Hepatocyte (in vitro differentiated cells): ENCODE measurements at regions not wholly inside any gene's neighbourhood (a gene's known extent, or its start where the extent isn't known, plus 50 kb on each side); places are given as distances from the start of the nearest gene placed in this dataset.
"Not testable (repeated sequence)": the region's sequence is repeated elsewhere in the genome, so short reads cannot be mapped to it uniquely, and the experiment has no call there.

Source experiments
- DNase-seq: peaks from one replicate; pipeline ENCODE4 v3.0.0-alpha.2; 2016; ENCODE audit warnings: low spot score
- H2AFZ ChIP-seq: fragments of 200-600 bp; sonication (generic); 2 replicates; pipeline ENCODE4 v1.6.0; 2016; ENCODE audit warnings: antibody characterized with exemption, mild to moderate bottlenecking
- H3K27ac ChIP-seq: fragments of 200-600 bp; sonication (generic); 2 replicates; pipeline ENCODE4 v1.5.1; 2016; ENCODE audit warnings: mild to moderate bottlenecking
- H3K27me3 ChIP-seq: fragments of 200-600 bp; sonication (generic); 2 replicates; pipeline ENCODE4 v1.6.1; 2016
- H3K36me3 ChIP-seq: fragments of 200-600 bp; sonication (generic); replicated peaks from 2 replicates; pipeline ENCODE4 v1.5.1; 2016; ENCODE audit warnings: low read depth; ENCODE audit not compliant: insufficient read depth
- H3K4me1 ChIP-seq: fragments of 200-600 bp; sonication (generic); 2 replicates; pipeline ENCODE4 v1.5.1; 2016; ENCODE audit warnings: mild to moderate bottlenecking, moderate library complexity; ENCODE audit not compliant: insufficient read depth
- H3K4me2 ChIP-seq: fragments of 200-600 bp; sonication (generic); 2 replicates; pipeline ENCODE4 v1.6.0; 2016
- H3K4me3 ChIP-seq: fragments of 200-600 bp; sonication (generic); 2 replicates; pipeline ENCODE4 v1.5.1; 2016; ENCODE audit warnings: mild to moderate bottlenecking
- H3K79me2 ChIP-seq: fragments of 200-600 bp; sonication (generic); 2 replicates; pipeline ENCODE4 v1.6.0; 2017; ENCODE audit warnings: mild to moderate bottlenecking
- H3K9me2 ChIP-seq: fragments of 200-600 bp; sonication (generic); replicated peaks from 2 replicates; pipeline ENCODE4 v1.6.0; 2017; ENCODE audit warnings: mild to moderate bottlenecking; ENCODE audit not compliant: insufficient read depth
- H3K9me3 ChIP-seq: fragments of 200-600 bp; sonication (generic); 2 replicates; pipeline ENCODE4 v1.5.1; 2016; ENCODE audit warnings: low read depth, mild to moderate bottlenecking
- H4K20me1 ChIP-seq: fragments of 200-600 bp; sonication (generic); 2 replicates; pipeline ENCODE4 v1.6.0; 2016; ENCODE audit warnings: mild to moderate bottlenecking; ENCODE audit not compliant: insufficient read depth, poor library complexity, severe bottlenecking
- CTCF ChIP-seq: fragments of 200-600 bp; sonication (generic); IDR thresholded peaks from 2 replicates; pipeline ENCODE4 v1.5.1; 2016; ENCODE audit warnings: antibody characterized with exemption, mild to moderate bottlenecking; ENCODE audit not compliant: poor library complexity
- EZH2 ChIP-seq: fragments of 200-600 bp; sonication (generic); IDR thresholded peaks from 2 replicates; pipeline ENCODE4 v1.6.1; 2016; ENCODE audit warnings: antibody characterized with exemption, mild to moderate bottlenecking, borderline replicate concordance
- EZH2phosphoT487 ChIP-seq: fragments of 200-600 bp; sonication (generic); IDR thresholded peaks from one replicate; pipeline ENCODE4 v1.6.1; 2018; ENCODE audit warnings: antibody characterized with exemption, mild to moderate bottlenecking, low read depth, moderate library complexity; ENCODE audit not compliant: unreplicated experiment, severe bottlenecking
- WGBS: methylation state at CpG from one replicate; pipeline ENCODE4 v1.1.6; 2016; ENCODE audit warnings: low lambda C conversion rate; ENCODE audit errors: missing lambda C conversion rate; 5-methylcytosine and 5-hydroxymethylcytosine counted together

- peak; percentile 83 for DNase-seq
- Histone ChIP-seq H3K9me3 (no peaks in the 10 kb centered on the region), H2AFZ (no peak overlapping the region), H3K27ac (no peak overlapping the region), H3K27me3 (no peaks in the 10 kb centered on the region), H3K4me2 (no peak overlapping the region), H3K4me1 (no peaks in the 10 kb centered on the region), H3K4me3 (no peak overlapping the region), H4K20me1 (no peaks in the 10 kb centered on the region), H3K79me2 (no peaks in the 10 kb centered on the region), H3K36me3 (no peaks in the 10 kb centered on the region), H3K9me2 (no peaks in the 10 kb centered on the region)
- 56% methylated on average over 2 of the region's 2 CpGs for WGBS
- TF ChIP-seq EZH2 (no peak), CTCF (peak; percentile 75)
These were observed 105.5 kb downstream of the SEPTIN7 start for GRCh38 chr7:35906191-35906908.

GRCh38 chr7:35908331-35909216 lies 107.7 kb downstream of the SEPTIN7 start:
- H3K79me2 ChIP-seq: no peaks in the 10 kb centered on the region
- no peak for TF ChIP-seq EZH2
- H3K9me2 ChIP-seq: no peaks in the 10 kb centered on the region
- no peak overlapping the region for H2AFZ ChIP-seq
- no peaks in the 10 kb centered on the region for H4K20me1 ChIP-seq
- H3K4me2 ChIP-seq: no peak overlapping the region
- H3K36me3 ChIP-seq: no peaks in the 10 kb centered on the region
- no peaks in the 10 kb centered on the region for H3K4me1 ChIP-seq
- H3K4me3 ChIP-seq: no peak overlapping the region
- no peaks in the 10 kb centered on the region for H3K27me3 ChIP-seq
- H3K27ac ChIP-seq: no peak overlapping the region
- H3K9me3 ChIP-seq: no peaks in the 10 kb centered on the region
- 83% methylated on average over 11 of the region's 11 CpGs for WGBS
- DNase-seq: no peak

- Histone ChIP-seq H3K27ac (no peak overlapping the region), H3K79me2 (no peaks in the 10 kb centered on the region), H3K27me3 (no peaks in the 10 kb centered on the region), H3K4me3 (no peak overlapping the region), H3K9me2 (no peaks in the 10 kb centered on the region), H3K36me3 (no peaks in the 10 kb centered on the region), H4K20me1 (no peaks in the 10 kb centered on the region), H3K4me1 (no peaks in the 10 kb centered on the region), H3K4me2 (no peak overlapping the region), H3K9me3 (no peaks in the 10 kb centered on the region), H2AFZ (no peak overlapping the region)
- no peak for TF ChIP-seq EZH2phosphoT487
- no peak for TF ChIP-seq EZH2
- no peak for TF ChIP-seq CTCF
- 90% methylated on average over 4 of the region's 4 CpGs for WGBS
- no peak for DNase-seq
These were observed 109.1 kb downstream of the SEPTIN7 start for GRCh38 chr7:35909870-35910357.

- not testable (repeated sequence) for DNase-seq, H3K27me3 ChIP-seq, H2AFZ ChIP-seq, H3K79me2 ChIP-seq, H3K27ac ChIP-seq, H3K9me2 ChIP-seq, H3K36me3 ChIP-seq, H3K4me1 ChIP-seq, H4K20me1 ChIP-seq, H3K9me3 ChIP-seq, H3K4me2 ChIP-seq, H3K4me3 ChIP-seq
- WGBS: 85% methylated on average over 3 of the region's 3 CpGs
These were observed 109.8 kb downstream of the SEPTIN7 start for GRCh38 chr7:35910621-35911020.

- not testable (repeated sequence) for H2AFZ ChIP-seq, H3K4me2 ChIP-seq, H3K36me3 ChIP-seq, H3K79me2 ChIP-seq, H4K20me1 ChIP-seq, H3K4me3 ChIP-seq, DNase-seq, H3K4me1 ChIP-seq, H3K27me3 ChIP-seq, H3K27ac ChIP-seq, H3K9me3 ChIP-seq, H3K9me2 ChIP-seq
- 95% methylated on average over 2 of the region's 2 CpGs for WGBS
These were observed 112.5 kb downstream of the SEPTIN7 start for GRCh38 chr7:35913350-35913749.

GRCh38 chr7:35914214-35914613 lies 113.4 kb downstream of the SEPTIN7 start:
- WGBS: 93% methylated on average over 1 of the region's 1 CpG
- not testable (repeated sequence) for H3K4me2 ChIP-seq, H3K4me1 ChIP-seq, H4K20me1 ChIP-seq, H2AFZ ChIP-seq, H3K9me3 ChIP-seq, H3K79me2 ChIP-seq, H3K4me3 ChIP-seq, H3K9me2 ChIP-seq, H3K36me3 ChIP-seq, H3K27ac ChIP-seq, H3K27me3 ChIP-seq, DNase-seq
